Spleen (tissue), 11 donors: ENCODE measurements at regions not wholly inside any gene's neighbourhood (a gene's known extent, or its start where the extent isn't known, plus 50 kb on each side); places are given as distances from the start of the nearest gene placed in this dataset.
A peak's percentile ranks its signal among the peaks of the same experiment; 100 is the strongest.

Source experiments
- DNase-seq: peaks from one replicate; pipeline ENCODE4 v3.0.0-alpha.2; 2020
- H3K27ac ChIP-seq, 8 donors: fragments of 200-600 bp; sonication (generic) in 7 of 8; 1 replicate in 4 of 8; 2 replicates in 4 of 8; pipeline versions ENCODE4 v1.5.0 to v1.8.0; 2016 to 2021; ENCODE audit warnings: inconsistent platforms in 4 of 8, mild to moderate bottlenecking in 4 of 8, moderate library complexity in 1 of 8
- H3K27me3 ChIP-seq, 7 donors: fragments of 200-600 bp; sonication (generic) in 6 of 7; replicated peaks in 1 of 7; 1 replicate in 4 of 7; 2 replicates in 3 of 7; pipeline versions ENCODE4 v1.5.0 to v1.8.0; 2016 to 2021; ENCODE audit warnings: inconsistent platforms in 3 of 7, mild to moderate bottlenecking in 1 of 7
- H3K36me3 ChIP-seq, 6 donors: fragments of 200-600 bp; sonication (generic) in 5 of 6; 1 replicate in 4 of 6; 2 replicates in 2 of 6; pipeline versions ENCODE4 v1.5.0 to v1.8.0; 2016 to 2021; ENCODE audit warnings: inconsistent platforms in 2 of 6
- H3K4me1 ChIP-seq, 6 donors: fragments of 200-600 bp; sonication (generic) in 5 of 6; 1 replicate in 3 of 6; 2 replicates in 3 of 6; pipeline versions ENCODE4 v1.5.0 to v1.8.0; 2016 to 2021; ENCODE audit warnings: inconsistent platforms in 3 of 6
- H3K4me3 ChIP-seq, 8 donors: fragments of 200-600 bp; sonication (generic) in 7 of 8; 1 replicate in 4 of 8; 2 replicates in 4 of 8; pipeline versions ENCODE4 v1.5.0 to v1.8.0; 2016 to 2021; ENCODE audit warnings: inconsistent platforms in 4 of 8, mild to moderate bottlenecking in 4 of 8, moderate library complexity in 2 of 8
- H3K9me3 ChIP-seq, 8 donors: fragments of 200-600 bp; sonication (generic) in 7 of 8; 1 replicate in 4 of 8; 2 replicates in 4 of 8; pipeline versions ENCODE4 v1.5.0 to v1.8.0; 2016 to 2021; ENCODE audit warnings: inconsistent platforms in 4 of 8
- CTCF ChIP-seq, 11 experiments: fragments of 200-600 bp in 7 of 11; fragments of 450-650 bp in 4 of 11; sonication (generic) in 4 of 11; IDR thresholded peaks in 8 of 11; conservative IDR thresholded peaks in 3 of 11; 1 replicate in 7 of 11; 2 replicates in 4 of 11; pipeline versions ENCODE4 v1.4.0 to v1.8.0; 2016 to 2021; ENCODE audit warnings: antibody characterized with exemption in 11 of 11, inconsistent platforms in 4 of 11, mild to moderate bottlenecking in 1 of 11
- POLR2A ChIP-seq, 3 donors: fragments of 450-650 bp; IDR thresholded peaks; one replicate each; pipeline ENCODE4 v1.5.1; 2017; ENCODE audit warnings: antibody characterized with exemption in 3 of 3, mild to moderate bottlenecking in 1 of 3
- POLR2AphosphoS5 ChIP-seq, 3 donors: sonication (generic); formaldehyde crosslinking; IDR thresholded peaks; one replicate each; pipeline ENCODE4 v1.5.1; 2017; ENCODE audit warnings: antibody characterized with exemption in 3 of 3
- WGBS, 5 donors: extraction: QIAGEN DNeasy Blood & Tissue Kit in 3 of 5; methylation state at CpG; one replicate each; pipeline versions ENCODE4 v1.1.5 to v1.1.7; 2013 to 2018; 5-methylcytosine and 5-hydroxymethylcytosine counted together
- intact Hi-C: fragments of 100-400 bp; cut with DNase I; formaldehyde crosslinking; loops from one replicate; pipeline ENCODE4 v1.15.0; 2023; ENCODE audit warnings: low total_unique reads
- donor health status: healthy with polysubstance abuse.
- donor health status: DM: no; HTN: no; CAD: no; lungs with moderate emphysema.
- donor health status: DM: no; HTN: no; CAD: no.
- donor health status: Bipolar disorder and iron deficiency.
- donor health status: healthy.
- donor health status: DM: no; HTN: no; CAD: no.
- donor health status: DM: yes; HTN: yes; CAD: no.

GRCh38 chr18:14922965-14923565 lies 175.1 kb downstream of the ANKRD30B start:
- H3K4me3 ChIP-seq: no peak overlapping the region
- TF ChIP-seq POLR2A (IDR thresholded peaks at IDR 0.05) (no peak), CTCF (IDR thresholded peaks at IDR 0.05 in 8 of 11, conservative IDR thresholded peaks at IDR 0.05 in 3 of 11) (no peak), POLR2AphosphoS5 (IDR thresholded peaks at IDR 0.05) (no peak)
- no peak overlapping the region for H3K27ac ChIP-seq
- DNase-seq: no peak
- WGBS, 5 donors: 67 to 72% (median 68%) methylated on average over 2 to 4 of the region's 4 CpGs
- H3K27me3 ChIP-seq: no peaks in the 10 kb centered on the region
- intact Hi-C loops: no loop called here
- H3K36me3 ChIP-seq: no peaks in the 10 kb centered on the region
- H3K4me1 ChIP-seq: no peaks in the 10 kb centered on the region
- peaks cover 0 to 8% (median 0%) of the 10 kb centered on the region in 8 donors for H3K9me3 ChIP-seq

- no peaks in the 10 kb centered on the region for H3K4me1 ChIP-seq
- H3K9me3 ChIP-seq: peaks cover 0 to 8% (median 0%) of the 10 kb centered on the region in 8 donors
- TF ChIP-seq CTCF (IDR thresholded peaks at IDR 0.05 in 8 of 11, conservative IDR thresholded peaks at IDR 0.05 in 3 of 11) (no peak), POLR2AphosphoS5 (IDR thresholded peaks at IDR 0.05) (no peak), POLR2A (IDR thresholded peaks at IDR 0.05) (no peak)
- H3K27ac ChIP-seq: no peak overlapping the region
- 83 to 90% (median 88%) methylated on average over 4 of the region's 4 CpGs for WGBS, 5 donors
- no peak for DNase-seq
- intact Hi-C loops: no loop called here
- no peak overlapping the region for H3K4me3 ChIP-seq
- no peaks in the 10 kb centered on the region for H3K36me3 ChIP-seq
- no peaks in the 10 kb centered on the region for H3K27me3 ChIP-seq
Measured at GRCh38 chr18:14924226-14924625, 176.3 kb downstream of the ANKRD30B start.

DNA sequence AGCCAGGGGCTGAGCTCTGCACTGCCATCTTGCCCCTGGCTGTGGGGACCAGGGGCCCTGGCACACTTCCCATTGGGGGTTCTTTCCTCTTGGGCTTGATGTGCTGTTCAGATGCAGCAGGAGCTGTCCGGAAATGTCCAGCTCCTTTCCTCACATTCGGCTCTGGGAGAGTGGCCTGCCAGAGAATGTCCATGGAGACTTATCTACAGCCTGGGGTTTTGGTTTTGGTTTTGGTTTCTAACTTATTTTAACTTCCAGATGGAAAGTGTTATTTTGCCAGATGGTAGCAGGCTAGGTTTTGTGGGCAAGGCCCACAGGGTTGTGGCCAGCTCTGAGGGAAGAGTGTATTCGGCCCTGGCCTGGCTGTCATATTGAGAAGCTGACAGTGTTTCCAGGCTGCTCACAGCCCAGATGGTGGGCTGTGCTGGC lies 177.3 kb downstream of the ANKRD30B start:
- Histone ChIP-seq H3K36me3 (no peaks in the 10 kb centered on the region), H3K9me3 (peaks cover 0 to 8% (median 0%) of the 10 kb centered on the region in 8 donors), H3K27ac (peak overlapping the region in 2 of 8 donors; percentile 15 to 46), H3K4me1 (no peaks in the 10 kb centered on the region), H3K27me3 (no peaks in the 10 kb centered on the region), H3K4me3 (no peak overlapping the region)
- WGBS, 5 donors: 43 to 80% (median 52%) methylated on average over 3 of the region's 3 CpGs
- no peak for TF ChIP-seq POLR2A (IDR thresholded peaks at IDR 0.05)
- no peak for TF ChIP-seq POLR2AphosphoS5 (IDR thresholded peaks at IDR 0.05)
- TF ChIP-seq CTCF (IDR thresholded peaks at IDR 0.05 in 8 of 11, conservative IDR thresholded peaks at IDR 0.05 in 3 of 11): no peak
- intact Hi-C loops: no loop called here
- DNase-seq: no peak

DNA sequence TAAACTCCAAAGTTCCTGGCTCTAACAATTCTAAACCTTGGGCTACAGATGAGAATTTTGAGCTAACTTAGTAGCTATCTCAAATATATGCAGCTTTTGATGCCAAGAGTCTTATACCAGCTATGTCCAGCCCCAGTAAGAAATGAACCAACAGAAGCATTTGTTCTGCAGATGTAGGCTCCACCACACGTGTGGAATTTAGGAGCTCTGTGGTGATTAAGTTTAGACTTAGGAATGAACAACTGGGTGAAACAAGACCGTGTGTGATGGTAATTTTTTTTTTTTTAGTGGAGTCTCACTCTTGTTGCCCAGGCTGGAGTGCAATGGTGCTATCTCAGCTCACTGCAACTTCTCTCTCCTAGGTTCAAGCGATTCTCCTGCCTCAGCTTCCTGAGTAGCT lies 179.7 kb downstream of the ANKRD30B start:
- intact Hi-C loops: no loop called here
- TF ChIP-seq CTCF (IDR thresholded peaks at IDR 0.05 in 8 of 11, conservative IDR thresholded peaks at IDR 0.05 in 3 of 11) (no peak), POLR2AphosphoS5 (IDR thresholded peaks at IDR 0.05) (no peak), POLR2A (IDR thresholded peaks at IDR 0.05) (no peak)
- Histone ChIP-seq H3K27me3 (no peaks in the 10 kb centered on the region), H3K36me3 (no peaks in the 10 kb centered on the region), H3K9me3 (no peaks in the 10 kb centered on the region), H3K4me1 (no peaks in the 10 kb centered on the region), H3K4me3 (no peak overlapping the region), H3K27ac (no peak overlapping the region)
- 63 to 79% (median 73%) methylated on average over 3 of the region's 3 CpGs for WGBS, 5 donors
- DNase-seq: no peak
